Suprapubic skin (tissue), 4 donors: ENCODE measurements at regions not wholly inside any gene's neighbourhood (a gene's known extent, or its start where the extent isn't known, plus 50 kb on each side); places are given as distances from the start of the nearest gene placed in this dataset.

Experiments
- DNase-seq, 2 donors: peaks; one replicate each; pipeline ENCODE4 v3.0.0-alpha.2; 2019; ENCODE audit warnings: low spot score in 2 of 2
- H3K27ac ChIP-seq: fragments of 200-600 bp; sonication (generic); one replicate; pipeline ENCODE4 v1.5.1; 2019
- H3K27me3 ChIP-seq: fragments of 200-600 bp; sonication (generic); one replicate; pipeline ENCODE4 v1.5.1; 2019
- H3K36me3 ChIP-seq: fragments of 200-600 bp; sonication (generic); one replicate; pipeline ENCODE4 v1.5.1; 2019
- H3K4me1 ChIP-seq: fragments of 200-600 bp; sonication (generic); one replicate; pipeline ENCODE4 v1.5.1; 2019
- H3K4me3 ChIP-seq: fragments of 200-600 bp; sonication (generic); one replicate; pipeline ENCODE4 v1.5.1; 2019; ENCODE audit warnings: mild to moderate bottlenecking
- H3K9me3 ChIP-seq: fragments of 200-600 bp; sonication (generic); one replicate; pipeline ENCODE4 v1.5.1; 2019
- EP300 ChIP-seq: sonication (generic); formaldehyde crosslinking; IDR thresholded peaks from one replicate; pipeline ENCODE4 v1.6.1; 2017; ENCODE audit warnings: antibody characterized with exemption
- POLR2A ChIP-seq, 2 donors: fragments of 450-650 bp; IDR thresholded peaks; one replicate each; pipeline ENCODE4 v1.6.1; 2017; ENCODE audit warnings: antibody characterized with exemption in 2 of 2, mild to moderate bottlenecking in 2 of 2, moderate library complexity in 2 of 2
- POLR2AphosphoS5 ChIP-seq, 3 donors: sonication (generic); formaldehyde crosslinking; IDR thresholded peaks; one replicate each; pipeline ENCODE4 v1.6.1; 2017; ENCODE audit warnings: antibody characterized with exemption in 3 of 3
- WGBS: methylation state at CpG from one replicate; pipeline ENCODE4 v1.1.5; 2018; 5-methylcytosine and 5-hydroxymethylcytosine counted together
- TF ChIP-seq, protein P1 (sequence below), 2 donors: fragments of 200-600 bp in 1 of 2; fragments of 450-650 bp in 1 of 2; sonication (generic) in 1 of 2; IDR thresholded peaks; one replicate each; pipeline ENCODE4 v1.5.1; 2016 to 2019; ENCODE audit warnings: antibody characterized with exemption in 2 of 2, mild to moderate bottlenecking in 1 of 2, moderate library complexity in 1 of 2

DNA sequence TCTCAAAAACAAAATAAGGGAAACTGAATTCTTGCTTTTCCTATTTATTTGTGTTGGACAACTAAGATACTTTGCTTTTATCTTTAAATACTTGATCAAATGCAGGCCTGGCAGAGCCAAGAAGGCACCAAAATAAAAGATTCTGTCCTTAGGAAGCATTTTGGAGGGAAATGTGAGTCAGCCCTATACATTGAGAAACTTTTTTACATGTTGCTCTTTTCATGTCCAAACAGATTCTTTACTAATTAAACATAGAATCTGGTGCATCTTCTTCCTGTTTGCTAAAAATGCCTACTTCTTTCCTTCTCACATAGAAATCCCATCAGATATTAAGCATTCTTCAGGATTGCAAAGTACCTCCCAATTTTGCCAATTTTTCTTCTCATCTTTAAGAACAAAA is 1160.4 kb downstream of the EFNA5 start:
- no peaks in the 10 kb centered on the region for H3K9me3 ChIP-seq
- DNase-seq, result no peak
- H3K27me3 ChIP-seq, result no peaks in the 10 kb centered on the region
- H3K36me3 ChIP-seq, result no peaks in the 10 kb centered on the region
- no peak overlapping the region for H3K4me3 ChIP-seq
- no peak overlapping the region for H3K27ac ChIP-seq
- no peaks in the 10 kb centered on the region for H3K4me1 ChIP-seq
- TF ChIP-seq POLR2AphosphoS5 (IDR thresholded peaks at IDR 0.05) (no peak), POLR2A (IDR thresholded peaks at IDR 0.05) (no peak), EP300 (no peak)
- TF ChIP-seq, protein P1, sequence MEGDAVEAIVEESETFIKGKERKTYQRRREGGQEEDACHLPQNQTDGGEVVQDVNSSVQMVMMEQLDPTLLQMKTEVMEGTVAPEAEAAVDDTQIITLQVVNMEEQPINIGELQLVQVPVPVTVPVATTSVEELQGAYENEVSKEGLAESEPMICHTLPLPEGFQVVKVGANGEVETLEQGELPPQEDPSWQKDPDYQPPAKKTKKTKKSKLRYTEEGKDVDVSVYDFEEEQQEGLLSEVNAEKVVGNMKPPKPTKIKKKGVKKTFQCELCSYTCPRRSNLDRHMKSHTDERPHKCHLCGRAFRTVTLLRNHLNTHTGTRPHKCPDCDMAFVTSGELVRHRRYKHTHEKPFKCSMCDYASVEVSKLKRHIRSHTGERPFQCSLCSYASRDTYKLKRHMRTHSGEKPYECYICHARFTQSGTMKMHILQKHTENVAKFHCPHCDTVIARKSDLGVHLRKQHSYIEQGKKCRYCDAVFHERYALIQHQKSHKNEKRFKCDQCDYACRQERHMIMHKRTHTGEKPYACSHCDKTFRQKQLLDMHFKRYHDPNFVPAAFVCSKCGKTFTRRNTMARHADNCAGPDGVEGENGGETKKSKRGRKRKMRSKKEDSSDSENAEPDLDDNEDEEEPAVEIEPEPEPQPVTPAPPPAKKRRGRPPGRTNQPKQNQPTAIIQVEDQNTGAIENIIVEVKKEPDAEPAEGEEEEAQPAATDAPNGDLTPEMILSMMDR (IDR thresholded peaks at IDR 0.05), result no peak

DNA sequence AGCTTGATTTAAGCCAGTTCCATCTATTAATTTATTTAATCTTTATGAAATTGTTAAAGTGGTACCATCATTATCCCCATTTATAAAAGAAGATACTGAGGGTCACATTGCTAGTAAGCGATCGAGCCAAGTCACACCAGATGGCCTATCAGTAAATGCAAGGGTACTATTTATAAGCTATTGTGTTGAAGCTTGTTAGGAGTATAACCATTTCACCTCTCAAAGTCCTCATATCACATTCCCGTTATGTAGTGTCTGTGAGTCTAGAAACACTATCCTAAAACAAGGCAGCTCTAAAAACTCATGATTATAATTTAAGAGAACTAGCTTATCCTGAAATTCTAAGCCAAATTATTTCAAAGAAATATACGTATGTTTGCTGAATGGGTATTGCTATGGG is 1161.8 kb downstream of the EFNA5 start:
- Histone ChIP-seq H3K4me1 (no peaks in the 10 kb centered on the region), H3K27me3 (no peaks in the 10 kb centered on the region), H3K9me3 (no peaks in the 10 kb centered on the region), H3K36me3 (no peaks in the 10 kb centered on the region), H3K4me3 (no peak overlapping the region), H3K27ac (no peak overlapping the region)
- WGBS, result 92% methylated on average over 4 of the region's 4 CpGs
- DNase-seq, result no peak
- TF ChIP-seq, protein P1 (IDR thresholded peaks at IDR 0.05), result no peak
- TF ChIP-seq EP300 (no peak), POLR2A (IDR thresholded peaks at IDR 0.05) (no peak), POLR2AphosphoS5 (IDR thresholded peaks at IDR 0.05) (no peak)

DNA sequence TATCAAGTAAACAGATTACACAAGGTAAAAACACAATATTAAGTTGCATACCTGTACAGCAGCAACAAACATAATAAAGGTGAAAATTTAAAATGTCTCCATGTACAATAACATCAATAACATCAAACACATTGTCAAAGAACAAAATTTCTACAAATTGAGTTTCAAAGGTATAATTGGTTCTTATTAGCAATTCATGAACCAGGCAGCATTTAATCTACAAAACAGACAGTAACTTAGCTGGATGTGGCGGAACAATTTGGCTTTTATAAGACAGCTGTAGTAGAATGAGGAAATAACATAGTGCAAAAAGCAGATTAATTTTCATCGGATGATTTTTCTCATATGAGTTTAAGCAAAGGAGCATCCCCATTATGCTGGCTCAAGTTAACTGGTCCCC is 1176.8 kb downstream of the EFNA5 start:
- 93% methylated on average over 2 of the region's 2 CpGs for WGBS
- DNase-seq, result no peak
- Histone ChIP-seq H3K36me3 (no peaks in the 10 kb centered on the region), H3K27ac (no peak overlapping the region), H3K9me3 (no peaks in the 10 kb centered on the region), H3K27me3 (no peaks in the 10 kb centered on the region), H3K4me3 (no peak overlapping the region), H3K4me1 (no peaks in the 10 kb centered on the region)
- TF ChIP-seq, protein P1 (IDR thresholded peaks at IDR 0.05), result no peak
- TF ChIP-seq POLR2AphosphoS5 (IDR thresholded peaks at IDR 0.05), result no peak
- no peak for TF ChIP-seq POLR2A (IDR thresholded peaks at IDR 0.05)
- no peak for TF ChIP-seq EP300

DNA sequence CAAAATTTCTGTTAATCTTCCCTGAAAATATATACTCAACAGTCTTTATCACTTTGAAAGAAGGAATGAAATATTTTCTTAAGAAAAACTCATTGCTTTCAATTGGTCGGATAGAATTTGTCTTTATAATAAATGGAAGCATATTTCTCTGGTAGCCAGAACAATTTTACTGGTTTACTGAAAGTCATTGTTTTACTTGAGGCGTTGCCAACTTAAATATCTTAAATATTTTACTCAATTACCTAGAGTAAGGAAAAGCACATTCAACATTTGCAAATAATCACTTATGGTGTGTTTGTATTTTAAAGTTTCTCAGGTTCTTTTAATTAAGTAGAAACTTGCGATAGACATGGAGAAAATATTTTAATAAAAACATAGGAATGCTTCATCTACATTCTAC is 1181.7 kb downstream of the EFNA5 start:
- WGBS, result 68% methylated on average over 3 of the region's 3 CpGs
- H3K27me3 ChIP-seq, result no peaks in the 10 kb centered on the region
- no peaks in the 10 kb centered on the region for H3K4me1 ChIP-seq
- DNase-seq, result no peak
- H3K27ac ChIP-seq, result no peak overlapping the region
- TF ChIP-seq POLR2AphosphoS5 (IDR thresholded peaks at IDR 0.05) (no peak), POLR2A (IDR thresholded peaks at IDR 0.05) (no peak), EP300 (no peak)
- TF ChIP-seq, protein P1 (IDR thresholded peaks at IDR 0.05), result no peak
- no peaks in the 10 kb centered on the region for H3K36me3 ChIP-seq
- H3K4me3 ChIP-seq, result no peak overlapping the region
- no peaks in the 10 kb centered on the region for H3K9me3 ChIP-seq

DNA sequence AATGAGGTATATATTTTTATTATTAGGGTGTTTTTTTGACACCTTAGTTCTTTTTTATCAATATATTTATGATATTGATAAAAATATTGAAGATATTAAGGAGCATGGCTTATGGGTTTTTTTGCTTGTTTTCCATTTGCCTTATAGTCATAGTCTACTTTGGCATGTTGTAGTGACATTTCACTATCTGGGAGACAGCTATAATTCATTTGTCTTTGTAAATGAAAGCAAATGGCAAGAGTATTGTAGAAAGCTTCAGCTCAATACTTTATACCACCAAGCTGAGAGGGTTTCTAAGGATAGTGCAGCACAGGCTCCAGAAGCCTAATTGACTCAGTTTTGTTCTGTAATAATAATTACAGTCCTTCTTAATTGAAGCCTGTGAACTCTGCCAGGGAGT is 1182.3 kb downstream of the EFNA5 start:
- DNase-seq, result no peak
- H3K27ac ChIP-seq, result no peak overlapping the region

More for the DNA sequence above, 1182.3 kb downstream of the EFNA5 start:
- Histone ChIP-seq H3K36me3 (no peaks in the 10 kb centered on the region), H3K4me1 (no peaks in the 10 kb centered on the region), H3K4me3 (no peak overlapping the region), H3K27me3 (no peaks in the 10 kb centered on the region), H3K9me3 (no peaks in the 10 kb centered on the region)
- TF ChIP-seq EP300, result no peak
- TF ChIP-seq POLR2A (IDR thresholded peaks at IDR 0.05), result no peak
- TF ChIP-seq, protein P1 (IDR thresholded peaks at IDR 0.05), result no peak
- no peak for TF ChIP-seq POLR2AphosphoS5 (IDR thresholded peaks at IDR 0.05)
